HepG2 (cell line): ENCODE measurements at regions not wholly inside any gene's neighbourhood (a gene's known extent, or its start where the extent isn't known, plus 50 kb on each side); places are given as distances from the start of the nearest gene placed in this dataset.

Experiments
- ATAC-seq: fragments of 200-7000 bp; cut with Tn5 transposase; 3 replicates; pipeline ENCODE4 v1.9.1; 2020; ENCODE audit warnings: mild to moderate bottlenecking, moderate library complexity
- BruUV-seq: library from RNA; stranded (reverse); fragments of 400-500 nt; replicated peaks from 2 replicates; lab custom pipeline; 2021; lab: Mats Ljungman, UMichigan
- CTCF ChIA-PET: fragments of 300-600 bp; formaldehyde crosslinking; extraction: SDS; loops from one replicate; lab custom pipeline; 2021; ENCODE audit warnings: low total read pairs, inconsistent platforms, low intra/inter-chr PET ratio; lab: Yijun Ruan, JAX
- POLR2A ChIA-PET: fragments of 350-600 bp; sonication (Branson Sonifier 250); formaldehyde crosslinking; loops from one replicate; lab custom pipeline; 2020; ENCODE audit warnings: antibody characterized with exemption, inconsistent platforms; lab: Yijun Ruan, JAX
- DNase-seq: peaks from one replicate; pipeline ENCODE4 v3.0.0-alpha.2; 2015; ENCODE audit warnings: low spot score
- FAIRE-seq: peaks from 3 replicates; lab custom pipeline; 2011; peaks lifted over from hg19 to GRCh38; lab: Jason Lieb, UNC
- H2AFZ ChIP-seq: one replicate; pipeline ENCODE4 v1.6.1; 2011; ENCODE audit warnings: low read length, inconsistent platforms
- H3K27ac ChIP-seq: fragments of 300-600 bp; 3 replicates; pipeline ENCODE4 v1.8.0; 2011; ENCODE audit warnings: mixed run types, mild to moderate bottlenecking, mixed read lengths, low read length, inconsistent platforms; ENCODE audit not compliant: insufficient read depth; ENCODE audit errors: extremely low read length
- H3K27me3 ChIP-seq, 2 experiments: fragments of 200-600 bp in 1 of 2; 2 replicates in 1 of 2; 3 replicates in 1 of 2; pipeline versions ENCODE4 v1.6.0 to v1.8.0; 2011; ENCODE audit warnings: low read length in 2 of 2, mild to moderate bottlenecking in 2 of 2, moderate library complexity in 2 of 2, inconsistent platforms in 1 of 2; ENCODE audit not compliant: insufficient read depth in 2 of 2, control insufficient read depth in 1 of 2
- H3K36me3 ChIP-seq, 2 experiments: fragments of 200-600 bp in 1 of 2; replicated peaks in 1 of 2; 2 replicates in 1 of 2; 3 replicates in 1 of 2; pipeline versions ENCODE4 v1.5.1 to v1.8.0; 2011; ENCODE audit warnings: low read length in 2 of 2, inconsistent platforms in 1 of 2; ENCODE audit not compliant: insufficient read depth in 2 of 2, control insufficient read depth in 1 of 2
- H3K4me1 ChIP-seq: 2 replicates; pipeline ENCODE4 v1.5.1; 2012; ENCODE audit warnings: low read length, inconsistent platforms; ENCODE audit not compliant: insufficient read depth
- H3K4me2 ChIP-seq: 2 replicates; pipeline ENCODE4 v1.6.0; 2011; ENCODE audit warnings: low read depth, low read length, inconsistent platforms
- H3K4me3 ChIP-seq, 3 experiments: fragments of 200-600 bp in 1 of 3; sonication (generic), shearing (Covaris generic) in 1 of 3; replicated peaks in 1 of 3; 2 replicates each; pipeline ENCODE4 v1.5.1; 2011 to 2016; ENCODE audit warnings: low read length in 3 of 3, inconsistent platforms in 2 of 3, low read depth in 2 of 3, mild to moderate bottlenecking in 2 of 3, control low read depth in 1 of 3, mixed read lengths in 1 of 3; ENCODE audit not compliant: insufficient read depth in 1 of 3
- H3K79me2 ChIP-seq: one replicate; pipeline ENCODE4 v1.6.1; 2011; ENCODE audit warnings: low read length, inconsistent platforms; ENCODE audit not compliant: insufficient read depth
- H3K9ac ChIP-seq: 2 replicates; pipeline ENCODE4 v1.6.0; 2011; ENCODE audit warnings: mild to moderate bottlenecking, low read depth, low read length, inconsistent platforms; ENCODE audit not compliant: insufficient read depth
- H3K9me3 ChIP-seq: 2 replicates; pipeline ENCODE4 v1.5.1; 2012; ENCODE audit warnings: mild to moderate bottlenecking, low read length
- H4K20me1 ChIP-seq: 2 replicates; pipeline ENCODE4 v1.6.0; 2011; ENCODE audit warnings: inconsistent platforms, mild to moderate bottlenecking, low read length, moderate library complexity; ENCODE audit not compliant: insufficient read depth
- AKAP8 ChIP-seq: sonication (generic); formaldehyde crosslinking; IDR thresholded peaks from 2 replicates; pipeline ENCODE4 v1.5.1; 2020; ENCODE audit warnings: mild to moderate bottlenecking, missing genetic modification reagents
- CEBPG ChIP-seq: IDR thresholded peaks from 2 replicates; pipeline ENCODE4 v1.6.1; 2016
- CSRNP1 ChIP-seq: sonication (generic); formaldehyde crosslinking; IDR thresholded peaks from 2 replicates; pipeline ENCODE4 v1.8.1; 2023; ENCODE audit warnings: mild to moderate bottlenecking, missing genetic modification reagents
- DMTF1 ChIP-seq: sonication (generic); formaldehyde crosslinking; IDR thresholded peaks from 2 replicates; pipeline ENCODE4 v1.4.0; 2020; ENCODE audit warnings: mild to moderate bottlenecking, missing genetic modification reagents
- GPN1 ChIP-seq: sonication (generic); formaldehyde crosslinking; IDR thresholded peaks from 2 replicates; pipeline ENCODE4 v1.5.1; 2020; ENCODE audit warnings: missing genetic modification reagents, borderline replicate concordance
- HOXA3 ChIP-seq: sonication (generic); formaldehyde crosslinking; IDR thresholded peaks from 2 replicates; pipeline ENCODE4 v1.5.0; 2020; ENCODE audit warnings: missing genetic modification reagents
- SP5 ChIP-seq: IDR thresholded peaks from 2 replicates; pipeline ENCODE4 v1.6.1; 2016; ENCODE audit warnings: low read depth, borderline replicate concordance
- TFAP4 ChIP-seq: sonication (generic); IDR thresholded peaks from 2 replicates; pipeline ENCODE4 v1.6.1; 2016; ENCODE audit warnings: low read depth, borderline replicate concordance
- ZFP90 ChIP-seq: sonication (generic); formaldehyde crosslinking; IDR thresholded peaks from 2 replicates; pipeline ENCODE4 v1.8.0; 2022; ENCODE audit warnings: missing genetic modification reagents, mild to moderate bottlenecking, inconsistent platforms, borderline replicate concordance
- ZKSCAN5 ChIP-seq: sonication (generic); formaldehyde crosslinking; IDR thresholded peaks from 2 replicates; pipeline ENCODE4 v1.5.1; 2020; ENCODE audit warnings: mild to moderate bottlenecking, missing genetic modification reagents
- ZNF792 ChIP-seq: IDR thresholded peaks from 2 replicates; pipeline ENCODE4 v1.6.1; 2016
- WGBS: methylation state at CpG from one replicate; pipeline ENCODE4 v1.1.6; 2017; ENCODE audit warnings: low lambda C conversion rate; 5-methylcytosine and 5-hydroxymethylcytosine counted together
- in situ Hi-C: cut with HindIII; loops from 2 replicates; pipeline ENCODE4 v1.10.0; 2017; ENCODE audit warnings: low pct_unique_long_range_greater_than_20kb; ENCODE audit not compliant: extremely low pct_ligation_motif_present
- intact Hi-C: fragments of 100-400 bp; cut with micrococcal nuclease; formaldehyde crosslinking; loops from one replicate; pipeline ENCODE4 v1.10.0; 2022; ENCODE audit not compliant: unreplicated experiment

- Histone ChIP-seq H3K9me3 (no peaks in the 10 kb centered on the region), H3K36me3 (no peaks in the 10 kb centered on the region), H3K27ac (no peak overlapping the region), H4K20me1 (no peaks in the 10 kb centered on the region), H2AFZ (no peak overlapping the region), H3K4me3 (no peak overlapping the region), H3K9ac (no peak overlapping the region), H3K4me2 (no peak overlapping the region), H3K27me3 (no peaks in the 10 kb centered on the region), H3K79me2 (no peaks in the 10 kb centered on the region), H3K4me1 (no peaks in the 10 kb centered on the region)
- ATAC-seq (no peak), DNase-seq (no peak), FAIRE-seq (no peak)
- in situ Hi-C loops (no loop called here), intact Hi-C loops (no loop called here)
- ChIA-PET CTCF (no interaction called here), POLR2A (no interaction called here)
- WGBS, result 19% methylated on average over 3 of the region's 3 CpGs
- TF ChIP-seq AKAP8 (no peak), CSRNP1 (CRISPR knock-in tag) (no peak), ZKSCAN5 (no peak), DMTF1 (CRISPR knock-in tag) (no peak)
- no TSS peak for BruUV-seq
Measured at GRCh38 chr5:61951295-61951694, 354.7 kb upstream of the KIF2A start.

- Histone ChIP-seq H3K4me1 (no peaks in the 10 kb centered on the region), H3K27ac (no peak overlapping the region), H3K9ac (no peak overlapping the region), H3K27me3 (no peaks in the 10 kb centered on the region), H2AFZ (no peak overlapping the region), H3K9me3 (no peaks in the 10 kb centered on the region), H3K4me2 (no peak overlapping the region), H3K4me3 (no peak overlapping the region), H4K20me1 (no peaks in the 10 kb centered on the region), H3K36me3 (no peaks in the 10 kb centered on the region), H3K79me2 (no peaks in the 10 kb centered on the region)
- no peak for FAIRE-seq
- BruUV-seq, result no TSS peak
- CTCF ChIA-PET, result no interaction called here
- TF ChIP-seq DMTF1 (CRISPR knock-in tag) (no peak), CEBPG (CRISPR knock-in tag) (no peak), SP5 (CRISPR knock-in tag) (no peak), GPN1 (CRISPR knock-in tag) (no peak), ZFP90 (CRISPR knock-in tag) (no peak), ZNF792 (no peak), HOXA3 (CRISPR knock-in tag) (no peak), TFAP4 (no peak)
- no peak for ATAC-seq
- POLR2A ChIA-PET, result no interaction called here
- in situ Hi-C loops (no loop called here), intact Hi-C loops (no loop called here)
- no peak for DNase-seq
- WGBS, result 16% methylated on average over 3 of the region's 3 CpGs
Measured at GRCh38 chr5:61953913-61954312, 352.1 kb upstream of the KIF2A start.
